B cell (primary cell): ENCODE measurements at regions not wholly inside any gene's neighbourhood (a gene's known extent, or its start where the extent isn't known, plus 50 kb on each side); places are given as distances from the start of the nearest gene placed in this dataset.

Experiments
- ATAC-seq: fragments of 200-7000 bp; cut with Tn5 transposase; one replicate; pipeline ENCODE4 v1.10.0; 2021; ENCODE audit warnings: low read depth, mild to moderate bottlenecking, moderate number of reproducible peaks, moderate library complexity
- CTCF ChIA-PET: fragments of 350-600 bp; sonication (Branson Sonifier 250); formaldehyde crosslinking; loops from one replicate; lab custom pipeline; 2021; ENCODE audit warnings: antibody characterized with exemption, inconsistent platforms; lab: Charles Lee
- POLR2A ChIA-PET: fragments of 350-600 bp; sonication (Branson Sonifier 250); formaldehyde crosslinking; loops from one replicate; lab custom pipeline; 2021; ENCODE audit warnings: antibody characterized with exemption; lab: Charles Lee
- DNase-seq: peaks from one replicate; pipeline ENCODE4 v3.0.0; 2013
- H2AFZ ChIP-seq: 2 replicates; pipeline ENCODE4 v1.6.1; 2012; ENCODE audit warnings: mild to moderate bottlenecking, low read depth, low read length; ENCODE audit not compliant: insufficient read depth, poor library complexity, severe bottlenecking
- H3K27ac ChIP-seq, 2 donors: 1 replicate in 1 of 2; 2 replicates in 1 of 2; pipeline ENCODE4 v1.5.1; 2012 to 2013; ENCODE audit warnings: low read length in 2 of 2, mild to moderate bottlenecking in 2 of 2, moderate library complexity in 1 of 2
- H3K27me3 ChIP-seq, 4 experiments: fragments of 200-600 bp in 1 of 4; sonication (generic) in 1 of 4; replicated peaks in 1 of 4; 1 replicate in 2 of 4; 2 replicates in 2 of 4; pipeline versions ENCODE4 v1.6.1 to v1.7.0; 2013 to 2016; ENCODE audit warnings: low read length in 3 of 4, mild to moderate bottlenecking in 2 of 4, mixed read lengths in 1 of 4, moderate library complexity in 1 of 4; ENCODE audit not compliant: insufficient read depth in 4 of 4, control insufficient read depth in 3 of 4; ENCODE audit errors: control extremely low read depth in 1 of 4
- H3K36me3 ChIP-seq, 2 experiments: replicated peaks in 1 of 2; 1 replicate in 1 of 2; 2 replicates in 1 of 2; pipeline versions ENCODE4 v1.6.1 to v1.7.1; 2013; ENCODE audit warnings: low read length in 1 of 2; ENCODE audit not compliant: insufficient read depth in 2 of 2, control insufficient read depth in 1 of 2; ENCODE audit errors: control extremely low read depth in 1 of 2, extremely low read depth in 1 of 2
- H3K4me1 ChIP-seq, 2 donors: fragments of 200-600 bp in 1 of 2; sonication (generic) in 1 of 2; 1 replicate in 1 of 2; 2 replicates in 1 of 2; pipeline versions ENCODE4 v1.5.1 to v1.6.1; 2013 to 2017; ENCODE audit warnings: low read length in 2 of 2; ENCODE audit not compliant: control insufficient read depth in 2 of 2, insufficient read depth in 2 of 2
- H3K4me2 ChIP-seq: replicated peaks from 2 replicates; pipeline ENCODE3; 2012; ENCODE audit warnings: mild to moderate bottlenecking, low read depth, low read length; ENCODE audit not compliant: poor library complexity, severe bottlenecking
- H3K4me3 ChIP-seq, 5 experiments: fragments of 200-600 bp in 1 of 5; sonication (generic) in 1 of 5; 1 replicate in 3 of 5; 2 replicates in 2 of 5; pipeline versions ENCODE4 v1.5.1 to v1.7.0; 2011 to 2016; ENCODE audit warnings: low read length in 4 of 5, mild to moderate bottlenecking in 4 of 5, low read depth in 2 of 5, control low read depth in 1 of 5, moderate library complexity in 1 of 5; ENCODE audit not compliant: insufficient read depth in 1 of 5; ENCODE audit errors: control extremely low read depth in 1 of 5, extremely low read depth in 1 of 5
- H3K79me2 ChIP-seq: fragments of 200-600 bp; sonication (generic); one replicate; pipeline ENCODE4 v1.6.0; 2016; ENCODE audit warnings: low read length; ENCODE audit not compliant: control insufficient read depth, insufficient read depth
- H3K9ac ChIP-seq: fragments of 200-600 bp; sonication (generic); 2 replicates; pipeline ENCODE4 v1.6.1; 2017; ENCODE audit warnings: mild to moderate bottlenecking, low read length, moderate library complexity
- H3K9me3 ChIP-seq, 3 donors: one replicate each; pipeline versions ENCODE4 v1.6.1 to v1.7.1; 2013; ENCODE audit warnings: low read length in 2 of 3; ENCODE audit not compliant: control insufficient read depth in 2 of 3, insufficient read depth in 1 of 3; ENCODE audit errors: control extremely low read depth in 1 of 3
- H4K20me1 ChIP-seq: 2 replicates; pipeline ENCODE4 v1.6.0; 2012; ENCODE audit warnings: mild to moderate bottlenecking, low read length; ENCODE audit not compliant: insufficient read depth, control insufficient read depth, poor library complexity, severe bottlenecking
- H3K27ac Mint-ChIP-seq: one replicate; pipeline ENCODE4 v1.8.0; 2021; ENCODE audit warnings: mixed read lengths
- H3K27me3 Mint-ChIP-seq: one replicate; pipeline ENCODE4 v1.8.0; 2021; ENCODE audit warnings: mixed read lengths
- H3K4me1 Mint-ChIP-seq: one replicate; pipeline ENCODE4 v1.8.0; 2021; ENCODE audit warnings: mixed read lengths
- H3K4me3 Mint-ChIP-seq: one replicate; pipeline ENCODE4 v1.8.0; 2021; ENCODE audit warnings: mixed read lengths
- H3K9me3 Mint-ChIP-seq: one replicate; pipeline ENCODE4 v1.8.0; 2022; ENCODE audit warnings: mixed read lengths; ENCODE audit not compliant: insufficient read depth
- EZH2 ChIP-seq: IDR thresholded peaks from 2 replicates; pipeline ENCODE4 v1.6.1; 2012; ENCODE audit warnings: borderline replicate concordance, low read depth, mild to moderate bottlenecking, moderate library complexity, low read length; ENCODE audit not compliant: insufficient read depth, poor library complexity, severe bottlenecking
- WGBS: methylation state at CpG from one replicate; pipeline ENCODE4 v1.1.5; 2013; ENCODE audit warnings: missing lambda C conversion rate; ENCODE audit not compliant: insufficient coverage; 5-methylcytosine and 5-hydroxymethylcytosine counted together
- intact Hi-C: fragments of 100-400 bp; cut with micrococcal nuclease; formaldehyde crosslinking; loops from one replicate; pipeline ENCODE4 v1.10.0; 2022
- TF ChIP-seq, protein P1 (sequence below): fragments of 200-600 bp; IDR thresholded peaks from one replicate; pipeline ENCODE4 v1.8.0; 2022; ENCODE audit warnings: antibody characterized with exemption, mild to moderate bottlenecking

DNA sequence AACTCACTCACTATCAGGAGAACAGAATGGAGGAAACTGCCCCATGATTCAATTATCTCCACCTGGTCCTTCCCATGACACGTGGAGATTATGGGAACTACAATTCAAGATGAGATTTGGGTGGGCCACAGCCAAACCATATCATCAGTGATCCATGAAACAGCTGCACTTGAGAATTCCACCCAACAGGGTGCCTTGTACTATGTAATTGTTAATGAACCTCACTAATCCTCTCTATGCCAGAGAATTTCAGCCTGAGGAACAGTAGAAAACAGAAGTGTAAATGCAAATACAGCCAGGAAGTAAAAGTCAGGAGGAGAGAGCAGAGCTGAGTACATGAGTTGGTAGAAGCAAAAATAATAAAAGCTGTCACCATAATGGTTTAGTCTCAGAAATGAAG lies 261.4 kb downstream of the EPHA4 start:
- Histone ChIP-seq H3K36me3 (no peaks in the 10 kb centered on the region), H3K79me2 (no peaks in the 10 kb centered on the region), H3K27me3 (no peaks in the 10 kb centered on the region), H3K9ac (no peak overlapping the region), H3K4me3 (no peak overlapping the region), H3K9me3 (no peaks in the 10 kb centered on the region), H3K4me1 (no peaks in the 10 kb centered on the region), H2AFZ (no peak overlapping the region), H3K4me2 (no peak overlapping the region), H4K20me1 (no peaks in the 10 kb centered on the region), H3K27ac (no peak overlapping the region)
- TF ChIP-seq, protein P1, sequence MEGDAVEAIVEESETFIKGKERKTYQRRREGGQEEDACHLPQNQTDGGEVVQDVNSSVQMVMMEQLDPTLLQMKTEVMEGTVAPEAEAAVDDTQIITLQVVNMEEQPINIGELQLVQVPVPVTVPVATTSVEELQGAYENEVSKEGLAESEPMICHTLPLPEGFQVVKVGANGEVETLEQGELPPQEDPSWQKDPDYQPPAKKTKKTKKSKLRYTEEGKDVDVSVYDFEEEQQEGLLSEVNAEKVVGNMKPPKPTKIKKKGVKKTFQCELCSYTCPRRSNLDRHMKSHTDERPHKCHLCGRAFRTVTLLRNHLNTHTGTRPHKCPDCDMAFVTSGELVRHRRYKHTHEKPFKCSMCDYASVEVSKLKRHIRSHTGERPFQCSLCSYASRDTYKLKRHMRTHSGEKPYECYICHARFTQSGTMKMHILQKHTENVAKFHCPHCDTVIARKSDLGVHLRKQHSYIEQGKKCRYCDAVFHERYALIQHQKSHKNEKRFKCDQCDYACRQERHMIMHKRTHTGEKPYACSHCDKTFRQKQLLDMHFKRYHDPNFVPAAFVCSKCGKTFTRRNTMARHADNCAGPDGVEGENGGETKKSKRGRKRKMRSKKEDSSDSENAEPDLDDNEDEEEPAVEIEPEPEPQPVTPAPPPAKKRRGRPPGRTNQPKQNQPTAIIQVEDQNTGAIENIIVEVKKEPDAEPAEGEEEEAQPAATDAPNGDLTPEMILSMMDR, result no peak
- no peak for TF ChIP-seq EZH2
- Mint-ChIP-seq H3K4me1 (peaks cover 7% of the 10 kb centered on the region), H3K27ac (no peak overlapping the region), H3K27me3 (peaks cover 16% of the 10 kb centered on the region), H3K4me3 (no peak overlapping the region), H3K9me3 (no peaks in the 10 kb centered on the region)
- ChIA-PET POLR2A (no interaction called here), CTCF (no interaction called here)
- ATAC-seq (no peak), DNase-seq (no peak)
- intact Hi-C loops, result no loop called here
- WGBS, result no CpG with 5 or more reads among the region's 1 CpG

DNA sequence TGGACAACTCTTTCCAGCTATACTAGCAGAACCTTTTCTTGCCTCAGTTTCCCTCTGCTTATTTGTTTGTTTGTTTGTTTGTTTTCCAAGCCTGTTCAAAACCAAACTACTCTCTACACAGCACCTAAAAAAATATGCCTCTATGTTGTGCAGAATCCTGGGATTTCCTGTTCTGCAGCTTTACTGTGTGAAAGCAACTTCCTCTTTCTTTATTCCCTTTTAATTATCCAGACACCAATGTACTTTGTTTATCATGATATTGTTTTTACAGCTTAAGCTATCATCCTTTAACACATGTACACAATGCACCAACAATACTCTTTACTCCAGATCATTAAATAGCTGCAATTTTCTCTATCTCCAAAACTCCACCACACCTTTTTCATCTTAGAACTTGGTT lies 259.5 kb downstream of the EPHA4 start:
- TF ChIP-seq EZH2, result no peak
- TF ChIP-seq, protein P1, result no peak
- Histone ChIP-seq H2AFZ (no peak overlapping the region), H3K27me3 (no peaks in the 10 kb centered on the region), H3K36me3 (no peaks in the 10 kb centered on the region), H3K9ac (no peak overlapping the region), H3K27ac (no peak overlapping the region), H3K4me1 (no peaks in the 10 kb centered on the region), H3K79me2 (no peaks in the 10 kb centered on the region), H3K4me2 (no peak overlapping the region), H3K9me3 (no peaks in the 10 kb centered on the region), H4K20me1 (no peaks in the 10 kb centered on the region), H3K4me3 (no peak overlapping the region)
- intact Hi-C loops, result no loop called here
- no peak for DNase-seq
- Mint-ChIP-seq H3K27ac (no peak overlapping the region), H3K4me1 (peaks cover 7% of the 10 kb centered on the region), H3K9me3 (no peaks in the 10 kb centered on the region), H3K4me3 (no peak overlapping the region), H3K27me3 (peaks cover 19% of the 10 kb centered on the region)
- ATAC-seq, result no peak
- ChIA-PET POLR2A (no interaction called here), CTCF (interaction anchor here (1.0 kb wide), 1 partner anchor 22 kb away, joined by 3 read pairs; no protein-coding TSS in a partner anchor)
